Upper lobe of left lung (tissue), 6 donors: ENCODE measurements at regions not wholly inside any gene's neighbourhood (a gene's known extent, or its start where the extent isn't known, plus 50 kb on each side); places are given as distances from the start of the nearest gene placed in this dataset.

Experiments used
- ATAC-seq, 2 donors: fragments of 200-7000 bp; cut with Tn5 transposase; one replicate each; pipeline ENCODE4 v1.9.1; 2022; ENCODE audit warnings: mild to moderate bottlenecking in 2 of 2, moderate library complexity in 2 of 2; ENCODE audit not compliant: low FRiP score in 2 of 2
- DNase-seq, 2 donors: peaks; one replicate each; pipeline ENCODE4 v3.0.0-alpha.2; 2019 to 2020
- H3K27ac ChIP-seq, 4 donors: fragments of 200-600 bp; sonication (generic); one replicate each; pipeline ENCODE4 v1.5.1; 2016 to 2019
- H3K27me3 ChIP-seq, 4 donors: fragments of 200-600 bp; sonication (generic); one replicate each; pipeline ENCODE4 v1.5.1; 2017 to 2019
- H3K36me3 ChIP-seq, 4 donors: fragments of 200-600 bp; sonication (generic); one replicate each; pipeline ENCODE4 v1.5.1; 2016 to 2019
- H3K4me1 ChIP-seq, 4 donors: fragments of 200-600 bp; sonication (generic); one replicate each; pipeline ENCODE4 v1.5.1; 2018 to 2019
- H3K4me3 ChIP-seq, 4 donors: fragments of 200-600 bp; sonication (generic); one replicate each; pipeline ENCODE4 v1.5.1; 2017 to 2019; ENCODE audit warnings: mild to moderate bottlenecking in 2 of 4, moderate library complexity in 1 of 4
- H3K9me3 ChIP-seq, 4 donors: fragments of 200-600 bp; sonication (generic); one replicate each; pipeline ENCODE4 v1.5.1; 2018 to 2019
- CTCF ChIP-seq, 6 experiments: fragments of 450-650 bp in 4 of 6; fragments of 200-600 bp in 2 of 6; sonication (generic) in 2 of 6; IDR thresholded peaks; one replicate each; pipeline ENCODE4 v1.5.1; 2016 to 2019; ENCODE audit warnings: antibody characterized with exemption in 6 of 6
- EP300 ChIP-seq, 4 donors: sonication (generic); formaldehyde crosslinking; IDR thresholded peaks; one replicate each; pipeline ENCODE4 v1.5.1; 2017; ENCODE audit warnings: antibody characterized with exemption in 4 of 4, control low read depth in 2 of 4
- POLR2A ChIP-seq, 4 donors: fragments of 450-650 bp; IDR thresholded peaks; one replicate each; pipeline ENCODE4 v1.5.1; 2016 to 2017; ENCODE audit warnings: antibody characterized with exemption in 4 of 4, mild to moderate bottlenecking in 2 of 4
- POLR2AphosphoS5 ChIP-seq, 2 donors: sonication (generic); formaldehyde crosslinking; IDR thresholded peaks; one replicate each; pipeline ENCODE4 v1.5.1; 2017; ENCODE audit warnings: antibody characterized with exemption in 2 of 2
- WGBS, 2 donors: methylation state at CpG; one replicate each; pipeline ENCODE4 v1.1.5; 2017 to 2018; 5-methylcytosine and 5-hydroxymethylcytosine counted together
- donor health status: DM: no; HTN: no; CAD: no; lungs with moderate emphysema.
- donor health status: DM: no; HTN: yes; CAD: no; lungs with severe emphysema.

DNA sequence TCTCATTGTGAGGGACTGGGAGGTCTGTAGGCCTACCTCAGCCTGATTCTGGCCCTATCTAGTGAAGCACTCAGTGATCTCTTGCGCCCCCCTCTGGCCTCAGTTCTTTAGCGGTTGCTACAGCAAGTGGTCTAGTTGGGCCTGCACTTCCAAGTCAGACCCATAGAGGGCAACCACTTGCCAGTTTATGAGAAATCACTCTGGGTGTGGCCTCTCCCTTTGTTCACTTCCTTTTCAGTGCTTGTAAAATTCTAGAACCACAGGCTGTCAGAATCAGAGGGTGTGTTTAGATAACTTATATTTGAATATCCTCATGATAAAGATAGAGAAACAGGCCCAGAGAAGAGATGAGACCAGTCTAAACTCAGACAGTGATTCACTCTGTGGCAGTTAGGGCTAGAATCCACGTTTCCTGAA, 60.9 kb upstream of the LAS1L start:
- no peaks in the 10 kb centered on the region for H3K27me3 ChIP-seq
- ATAC-seq: peak; percentile 95 to 98
- DNase-seq: peak in 1 of 2 donors; percentile 97
- no peak overlapping the region for H3K4me3 ChIP-seq
- TF ChIP-seq POLR2AphosphoS5 (IDR thresholded peaks at IDR 0.05) (peak; percentile 54 to 60), CTCF (IDR thresholded peaks at IDR 0.05) (peak; percentile 98 to 99 (median 99)), POLR2A (IDR thresholded peaks at IDR 0.05) (peak in 2 of 4 donors; percentile 5 to 40), EP300 (IDR thresholded peaks at IDR 0.05) (peak in 1 of 4 donors; percentile 60)
- H3K27ac ChIP-seq: peak overlapping the region; percentile 66 to 88 (median 79)
- H3K4me1 ChIP-seq: peaks cover 11 to 44% (median 25%) of the 10 kb centered on the region in 4 donors
- WGBS, 2 donors: 6% methylated on average over 3 of the region's 3 CpGs; no CpG with 5 or more reads in 1 of the 2 donors
- no peaks in the 10 kb centered on the region for H3K9me3 ChIP-seq
- H3K36me3 ChIP-seq: no peaks in the 10 kb centered on the region

GRCh38 chrX:65591206-65591605, 56.6 kb upstream of the LAS1L start:
- no peaks in the 10 kb centered on the region for H3K27me3 ChIP-seq
- DNase-seq: no peak
- 83 to 89% methylated on average over 1 to 2 of the region's 2 CpGs for WGBS, 2 donors
- peaks cover 6 to 26% (median 18%) of the 10 kb centered on the region in 4 donors for H3K4me1 ChIP-seq
- H3K4me3 ChIP-seq: no peak overlapping the region
- H3K27ac ChIP-seq: peak overlapping the region in 1 of 4 donors; percentile 40
- no peaks in the 10 kb centered on the region for H3K36me3 ChIP-seq
- TF ChIP-seq POLR2A (IDR thresholded peaks at IDR 0.05): no peak
- no peak for TF ChIP-seq EP300 (IDR thresholded peaks at IDR 0.05)
- no peak for TF ChIP-seq CTCF (IDR thresholded peaks at IDR 0.05)
- no peak for TF ChIP-seq POLR2AphosphoS5 (IDR thresholded peaks at IDR 0.05)
- ATAC-seq: no peak
- no peaks in the 10 kb centered on the region for H3K9me3 ChIP-seq

DNA sequence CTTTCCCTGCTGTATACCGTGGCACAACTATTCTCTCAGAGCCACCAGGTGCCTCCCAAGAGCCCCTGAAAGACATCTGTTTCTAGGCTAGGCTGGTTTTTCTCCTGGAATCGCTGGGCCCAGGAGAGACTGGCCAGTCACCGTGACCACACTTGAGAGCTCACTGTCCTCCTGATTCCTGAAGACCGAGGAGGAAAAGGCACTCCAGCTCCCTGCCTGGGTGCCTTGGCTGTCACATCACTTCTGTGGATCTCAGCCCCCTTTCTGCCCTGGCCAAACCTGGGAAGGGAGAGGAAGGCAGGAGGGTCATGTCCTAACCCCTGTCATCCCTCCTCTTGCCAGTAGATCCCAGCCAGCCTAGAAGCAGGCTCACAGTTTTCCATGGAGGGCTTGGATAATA, 54.7 kb upstream of the LAS1L start:
- ATAC-seq (no peak), DNase-seq (no peak)
- Histone ChIP-seq H3K9me3 (no peaks in the 10 kb centered on the region), H3K36me3 (no peaks in the 10 kb centered on the region), H3K27ac (peak overlapping the region in 3 of 4 donors; percentile 71 to 79 (median 77)), H3K4me3 (peak overlapping the region in 2 of 4 donors; percentile 31 to 42), H3K27me3 (no peaks in the 10 kb centered on the region), H3K4me1 (peaks cover 0 to 16% (median 9%) of the 10 kb centered on the region in 4 donors)
- TF ChIP-seq EP300 (IDR thresholded peaks at IDR 0.05): no peak
- TF ChIP-seq POLR2AphosphoS5 (IDR thresholded peaks at IDR 0.05): no peak
- no peak for TF ChIP-seq POLR2A (IDR thresholded peaks at IDR 0.05)
- TF ChIP-seq CTCF (IDR thresholded peaks at IDR 0.05): no peak
- 65 to 67% methylated on average over 1 to 4 of the region's 4 CpGs for WGBS, 2 donors

DNA sequence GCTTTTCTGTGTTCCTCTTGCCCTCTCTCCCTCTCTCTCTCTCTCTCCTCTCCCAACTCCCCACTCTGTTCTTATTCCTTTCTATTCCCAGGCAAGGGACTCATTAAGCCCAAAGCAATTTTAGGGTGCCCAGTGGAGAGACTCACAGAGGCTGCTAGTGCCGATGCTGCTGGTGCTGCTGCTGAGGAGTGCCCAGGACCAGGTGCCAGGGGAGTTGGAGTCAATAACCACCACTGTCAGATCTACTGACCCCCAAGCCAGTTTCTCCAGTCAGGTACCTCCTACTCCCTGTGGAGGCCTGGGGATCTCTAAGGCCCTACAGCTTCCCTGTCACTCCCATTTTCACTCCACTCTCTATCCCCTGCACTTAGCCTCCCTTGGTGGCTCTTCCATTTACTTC, 54.2 kb upstream of the LAS1L start:
- peak overlapping the region; percentile 44 to 79 (median 74) for H3K27ac ChIP-seq
- DNase-seq (no peak), ATAC-seq (no peak)
- H3K27me3 ChIP-seq: no peaks in the 10 kb centered on the region
- no peaks in the 10 kb centered on the region for H3K36me3 ChIP-seq
- peak overlapping the region in 3 of 4 donors; percentile 3 to 42 (median 31) for H3K4me3 ChIP-seq
- no peak for TF ChIP-seq POLR2A (IDR thresholded peaks at IDR 0.05)
- no peak for TF ChIP-seq EP300 (IDR thresholded peaks at IDR 0.05)
- no peak for TF ChIP-seq CTCF (IDR thresholded peaks at IDR 0.05)
- no peak for TF ChIP-seq POLR2AphosphoS5 (IDR thresholded peaks at IDR 0.05)
- 56 to 67% methylated on average over 1 of the region's 1 CpG for WGBS, 2 donors
- peaks cover 0 to 16% (median 9%) of the 10 kb centered on the region in 4 donors for H3K4me1 ChIP-seq
- no peaks in the 10 kb centered on the region for H3K9me3 ChIP-seq
